ENCODE measurements at regions not wholly inside any gene's neighbourhood (a gene's known extent, or its start where the extent isn't known, plus 50 kb on each side); places are given as distances from the start of the nearest gene placed in this dataset.

DNA sequence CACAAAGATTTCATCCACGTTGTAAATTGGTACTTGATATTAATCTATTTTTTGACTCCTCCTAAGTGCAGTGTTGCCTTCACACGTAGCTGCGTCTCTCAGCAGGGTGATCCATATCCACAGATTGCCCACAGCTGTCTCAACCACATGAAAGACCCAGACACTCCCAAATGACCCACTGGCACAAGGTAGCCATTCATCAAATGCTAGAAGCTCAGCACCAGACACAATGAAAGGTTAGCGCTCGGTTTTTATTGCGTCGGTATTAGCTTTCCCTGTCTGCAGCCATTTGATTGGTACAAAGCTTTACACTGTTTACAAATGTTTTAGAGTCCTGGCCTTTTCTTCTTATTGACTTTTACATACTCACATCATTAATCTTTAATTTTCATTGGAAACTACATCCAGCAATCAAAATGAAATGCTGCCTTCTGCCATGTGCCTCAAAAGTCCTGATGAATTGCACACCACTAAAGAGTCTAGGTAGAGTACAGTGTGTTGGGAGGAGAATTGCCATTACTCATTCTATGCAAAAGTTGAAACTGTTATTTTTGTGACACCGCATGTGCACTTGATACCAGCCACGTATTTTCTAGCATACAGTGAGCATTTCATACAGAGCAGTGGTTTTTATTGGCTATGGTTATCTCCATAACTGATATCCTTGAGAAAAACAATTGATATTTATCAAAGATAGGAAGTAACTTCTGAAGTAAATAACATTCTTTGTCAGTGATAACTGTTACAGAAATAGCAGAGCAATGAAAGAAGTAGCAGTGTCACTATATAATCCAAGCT is 127.3 kb upstream of the NUDT7 start:
- H3K4me1 ChIP-seq = peaks cover 0 to 9% (median 5%) of the 10 kb centered on the region in 4 donors
- ATAC-seq (ENCODE audit: low FRiP score in 2 of 2) (no peak), DNase-seq (no peak)
- no peak overlapping the region for H3K4me3 ChIP-seq
- 59 to 60% methylated on average over 9 of the region's 9 CpGs for WGBS, 2 donors
- no peaks in the 10 kb centered on the region for H3K9me3 ChIP-seq
- H3K27me3 ChIP-seq = no peaks in the 10 kb centered on the region
- TF ChIP-seq EP300 (IDR thresholded peaks at IDR 0.05) (no peak), POLR2A (IDR thresholded peaks at IDR 0.05) (no peak), POLR2AphosphoS5 (IDR thresholded peaks at IDR 0.05) (no peak)
- H3K27ac ChIP-seq = no peak overlapping the region
- no peaks in the 10 kb centered on the region for H3K36me3 ChIP-seq

DNA sequence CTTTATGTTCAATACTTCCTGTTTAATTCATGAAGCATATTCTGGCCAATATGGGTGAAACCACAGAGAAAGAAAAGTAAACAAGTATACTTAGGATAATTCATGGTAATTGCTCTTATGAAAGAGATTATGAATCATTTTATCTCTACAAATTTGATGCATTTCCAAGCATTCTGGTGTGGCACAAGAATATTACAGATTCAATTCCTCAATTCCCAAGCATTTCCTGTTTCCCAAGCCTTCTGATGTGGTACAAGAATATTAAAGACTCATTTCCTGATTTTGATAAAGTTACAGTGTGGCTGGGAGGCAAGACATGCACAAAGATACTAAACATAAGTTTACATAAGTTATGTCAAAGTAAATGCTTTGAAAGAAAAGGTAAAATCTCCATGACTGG is 126.1 kb upstream of the NUDT7 start:
- Histone ChIP-seq H3K27me3 (no peaks in the 10 kb centered on the region), H3K36me3 (no peaks in the 10 kb centered on the region), H3K4me1 (peaks cover 0 to 9% (median 5%) of the 10 kb centered on the region in 4 donors), H3K9me3 (peaks cover 0 to 7% (median 0%) of the 10 kb centered on the region in 4 donors), H3K4me3 (no peak overlapping the region), H3K27ac (no peak overlapping the region)
- ATAC-seq (ENCODE audit: low FRiP score in 2 of 2) = no peak
- TF ChIP-seq POLR2AphosphoS5 (IDR thresholded peaks at IDR 0.05) = no peak
- TF ChIP-seq, protein P1, sequence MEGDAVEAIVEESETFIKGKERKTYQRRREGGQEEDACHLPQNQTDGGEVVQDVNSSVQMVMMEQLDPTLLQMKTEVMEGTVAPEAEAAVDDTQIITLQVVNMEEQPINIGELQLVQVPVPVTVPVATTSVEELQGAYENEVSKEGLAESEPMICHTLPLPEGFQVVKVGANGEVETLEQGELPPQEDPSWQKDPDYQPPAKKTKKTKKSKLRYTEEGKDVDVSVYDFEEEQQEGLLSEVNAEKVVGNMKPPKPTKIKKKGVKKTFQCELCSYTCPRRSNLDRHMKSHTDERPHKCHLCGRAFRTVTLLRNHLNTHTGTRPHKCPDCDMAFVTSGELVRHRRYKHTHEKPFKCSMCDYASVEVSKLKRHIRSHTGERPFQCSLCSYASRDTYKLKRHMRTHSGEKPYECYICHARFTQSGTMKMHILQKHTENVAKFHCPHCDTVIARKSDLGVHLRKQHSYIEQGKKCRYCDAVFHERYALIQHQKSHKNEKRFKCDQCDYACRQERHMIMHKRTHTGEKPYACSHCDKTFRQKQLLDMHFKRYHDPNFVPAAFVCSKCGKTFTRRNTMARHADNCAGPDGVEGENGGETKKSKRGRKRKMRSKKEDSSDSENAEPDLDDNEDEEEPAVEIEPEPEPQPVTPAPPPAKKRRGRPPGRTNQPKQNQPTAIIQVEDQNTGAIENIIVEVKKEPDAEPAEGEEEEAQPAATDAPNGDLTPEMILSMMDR (IDR thresholded peaks at IDR 0.05) = no peak
- no peak for TF ChIP-seq POLR2A (IDR thresholded peaks at IDR 0.05)
- no peak for DNase-seq

DNA sequence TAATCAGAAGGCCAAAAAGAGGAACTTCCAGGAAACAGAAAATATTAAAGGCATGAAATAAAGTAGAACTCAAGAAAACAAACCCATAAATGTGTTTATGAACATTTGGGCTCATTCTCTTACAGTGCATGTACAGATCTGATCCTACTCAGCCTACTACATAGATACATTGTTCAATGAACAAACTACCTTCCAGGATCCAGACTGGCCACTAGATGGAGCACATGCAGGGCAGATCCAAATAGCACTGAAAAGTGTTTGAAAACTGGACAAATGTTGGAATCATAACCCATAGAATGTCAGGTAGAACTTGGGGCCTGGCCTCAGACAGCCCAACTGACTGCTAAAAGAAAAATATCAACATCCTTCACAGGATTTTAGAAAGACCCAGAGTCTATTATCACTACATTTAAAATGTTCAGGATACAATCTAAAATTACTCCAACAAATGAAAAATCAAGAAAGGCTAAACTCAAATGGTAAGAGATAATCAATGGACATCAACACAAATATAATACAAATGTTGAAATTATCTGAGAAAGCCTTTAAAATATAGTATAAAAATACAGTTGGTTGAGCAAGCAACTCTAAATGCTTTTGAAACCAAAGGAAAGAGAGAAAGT is 122.4 kb upstream of the NUDT7 start:
- TF ChIP-seq POLR2A (IDR thresholded peaks at IDR 0.05) = no peak
- TF ChIP-seq, protein P1 (IDR thresholded peaks at IDR 0.05) = peak; percentile 19 to 39 (median 30)
- Histone ChIP-seq H3K27me3 (no peaks in the 10 kb centered on the region), H3K9me3 (peaks cover 0 to 7% (median 0%) of the 10 kb centered on the region in 4 donors), H3K36me3 (no peaks in the 10 kb centered on the region), H3K4me3 (no peak overlapping the region), H3K27ac (no peak overlapping the region), H3K4me1 (peaks cover 0 to 8% (median 5%) of the 10 kb centered on the region in 4 donors)
- ATAC-seq (ENCODE audit: low FRiP score in 2 of 2) (peak in 1 of 2 donors; percentile 63), DNase-seq (no peak)

DNA sequence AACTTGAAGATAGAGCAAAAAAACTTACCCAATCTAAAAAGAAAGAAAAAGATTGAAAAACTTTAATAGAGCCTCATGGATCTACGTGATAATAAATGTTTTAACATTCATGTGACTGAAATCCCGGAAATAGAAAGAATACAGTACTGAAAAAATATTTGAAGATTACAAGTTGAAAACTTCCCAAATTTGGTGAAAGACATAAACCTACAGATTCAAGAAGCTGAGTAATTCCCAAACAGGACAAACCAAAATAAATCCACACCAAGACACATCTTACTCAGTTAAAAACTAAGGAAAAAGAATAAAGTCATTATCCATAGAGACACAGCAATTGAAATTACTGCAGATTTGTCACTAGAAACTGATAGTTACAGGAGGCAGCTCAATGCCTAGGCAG is 121.8 kb upstream of the NUDT7 start:
- Histone ChIP-seq H3K27ac (no peak overlapping the region), H3K4me1 (peaks cover 0 to 3% (median 1%) of the 10 kb centered on the region in 4 donors), H3K4me3 (no peak overlapping the region), H3K9me3 (peaks cover 0 to 7% (median 0%) of the 10 kb centered on the region in 4 donors), H3K36me3 (no peaks in the 10 kb centered on the region), H3K27me3 (no peaks in the 10 kb centered on the region)
- ATAC-seq (ENCODE audit: low FRiP score in 2 of 2) (no peak), DNase-seq (no peak)
- TF ChIP-seq, protein P1 (IDR thresholded peaks at IDR 0.05) = no peak
- TF ChIP-seq POLR2A (IDR thresholded peaks at IDR 0.05) (no peak), EP300 (IDR thresholded peaks at IDR 0.05) (no peak), POLR2AphosphoS5 (IDR thresholded peaks at IDR 0.05) (no peak)
- WGBS, 2 donors = 93 to 94% methylated on average over 2 of the region's 2 CpGs

DNA sequence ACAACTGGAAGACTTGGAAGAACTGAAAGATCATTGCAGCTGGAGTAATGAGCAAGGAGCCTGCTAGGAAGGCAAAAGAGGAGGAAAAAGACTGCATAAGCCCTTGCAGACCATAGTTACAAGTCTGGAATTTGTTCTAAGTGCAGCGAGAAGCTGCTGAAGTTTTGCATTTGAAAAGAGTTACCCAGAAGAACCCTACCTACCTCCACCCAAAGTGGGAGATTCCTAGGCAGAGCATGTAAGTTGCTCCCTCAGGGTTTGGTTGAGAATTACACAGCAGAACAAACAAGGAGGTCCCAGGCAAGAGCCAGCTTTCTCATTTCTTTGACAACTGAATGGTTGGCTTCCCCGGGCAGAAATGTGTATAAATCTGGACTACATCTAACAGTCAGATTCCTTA is 118.7 kb upstream of the NUDT7 start:
- WGBS, 2 donors = 54 to 68% methylated on average over 2 of the region's 2 CpGs
- ATAC-seq (ENCODE audit: low FRiP score in 2 of 2) (no peak), DNase-seq (no peak)
- no peak overlapping the region for H3K4me3 ChIP-seq
- H3K27me3 ChIP-seq = no peaks in the 10 kb centered on the region
- TF ChIP-seq POLR2A (IDR thresholded peaks at IDR 0.05) = no peak
- TF ChIP-seq, protein P1 (IDR thresholded peaks at IDR 0.05) = no peak
- TF ChIP-seq EP300 (IDR thresholded peaks at IDR 0.05) = no peak
- TF ChIP-seq POLR2AphosphoS5 (IDR thresholded peaks at IDR 0.05) = no peak
- H3K36me3 ChIP-seq = no peaks in the 10 kb centered on the region
- peaks cover 0 to 7% (median 0%) of the 10 kb centered on the region in 4 donors for H3K9me3 ChIP-seq
- no peaks in the 10 kb centered on the region for H3K4me1 ChIP-seq
- H3K27ac ChIP-seq = no peak overlapping the region

All from upper lobe of left lung (tissue), 6 donors.